Glomerular endothelial cell (primary cell): ENCODE measurements at regions not wholly inside any gene's neighbourhood (a gene's known extent, or its start where the extent isn't known, plus 50 kb on each side); places are given as distances from the start of the nearest gene placed in this dataset.

Experiments used
- DNase-seq: peaks from one replicate; pipeline ENCODE4 v3.0.0-alpha.2; 2011; ENCODE audit warnings: low read depth, low spot score; ENCODE audit errors: extremely low read depth

DNA sequence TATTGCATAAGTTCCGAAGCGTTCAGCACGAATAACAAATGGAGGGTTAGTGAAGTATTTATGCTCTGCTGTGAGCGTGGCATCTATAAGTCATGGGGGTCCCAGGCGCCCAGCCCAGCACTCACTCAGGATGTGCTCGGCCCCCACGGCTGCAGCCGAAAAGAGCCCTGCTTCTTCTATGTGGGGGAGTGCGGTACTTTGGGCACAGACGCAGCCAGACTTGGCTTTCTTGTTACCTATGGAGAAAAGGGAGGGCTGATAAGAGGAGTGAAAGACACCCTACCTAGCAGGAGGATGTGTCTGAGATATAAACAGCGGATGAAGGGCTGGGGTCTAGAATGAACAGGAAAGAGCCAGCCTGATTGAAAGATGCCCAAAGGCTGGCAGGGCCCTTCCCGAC, 51.4 kb downstream of the MRPL36 start:
- DNase-seq = no peak

DNA sequence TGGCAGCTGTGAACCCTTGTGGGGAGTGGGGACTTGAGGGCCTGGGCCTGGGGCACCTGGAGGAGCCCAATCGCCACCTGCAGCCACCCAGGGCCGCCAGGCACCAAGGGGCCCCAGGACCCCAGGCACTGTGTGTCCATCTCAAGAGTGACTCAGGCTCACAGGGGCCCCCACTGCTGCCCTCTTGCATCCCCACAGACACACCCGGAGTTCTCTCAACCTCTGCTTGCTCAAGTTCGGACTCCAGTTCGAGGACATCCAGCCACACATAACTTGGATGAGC, 51.9 kb downstream of the MRPL36 start:
- no peak for DNase-seq

DNA sequence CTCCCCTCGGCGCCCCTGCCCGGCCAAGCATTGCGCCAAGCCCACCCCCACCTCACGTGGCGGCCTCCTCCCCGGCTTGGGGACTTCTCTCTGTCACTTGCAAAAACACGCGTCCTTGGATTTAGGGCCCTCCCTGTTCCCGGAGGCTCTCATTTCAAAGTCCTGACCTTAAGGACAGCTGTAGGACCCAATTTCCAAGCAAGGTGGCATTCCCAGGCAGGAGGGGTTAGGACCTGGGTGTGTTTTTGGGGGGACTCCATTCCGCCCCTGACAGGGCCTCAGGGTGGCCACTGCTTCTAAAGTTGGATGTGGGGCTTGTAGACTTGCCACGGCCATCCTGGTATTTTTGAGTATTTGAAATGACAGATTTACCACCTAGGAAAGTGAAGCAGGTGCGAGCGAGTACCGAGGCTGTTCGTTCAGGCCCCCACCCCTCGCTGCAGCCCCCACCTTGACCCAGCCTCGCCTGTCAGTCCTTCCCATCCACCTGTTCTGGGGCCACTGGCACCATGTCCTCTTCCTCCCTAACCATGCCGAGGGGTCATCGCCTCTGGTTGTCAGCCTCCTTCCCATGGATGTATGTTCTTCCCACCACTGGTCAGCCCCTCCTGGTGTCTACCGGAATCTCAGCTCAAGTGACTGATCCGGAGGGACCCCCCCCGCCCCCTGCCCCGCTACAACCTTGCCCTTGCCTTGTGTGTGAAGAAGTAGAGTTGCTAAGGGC, 52.4 kb downstream of the MRPL36 start:
- DNase-seq = no peak

DNA sequence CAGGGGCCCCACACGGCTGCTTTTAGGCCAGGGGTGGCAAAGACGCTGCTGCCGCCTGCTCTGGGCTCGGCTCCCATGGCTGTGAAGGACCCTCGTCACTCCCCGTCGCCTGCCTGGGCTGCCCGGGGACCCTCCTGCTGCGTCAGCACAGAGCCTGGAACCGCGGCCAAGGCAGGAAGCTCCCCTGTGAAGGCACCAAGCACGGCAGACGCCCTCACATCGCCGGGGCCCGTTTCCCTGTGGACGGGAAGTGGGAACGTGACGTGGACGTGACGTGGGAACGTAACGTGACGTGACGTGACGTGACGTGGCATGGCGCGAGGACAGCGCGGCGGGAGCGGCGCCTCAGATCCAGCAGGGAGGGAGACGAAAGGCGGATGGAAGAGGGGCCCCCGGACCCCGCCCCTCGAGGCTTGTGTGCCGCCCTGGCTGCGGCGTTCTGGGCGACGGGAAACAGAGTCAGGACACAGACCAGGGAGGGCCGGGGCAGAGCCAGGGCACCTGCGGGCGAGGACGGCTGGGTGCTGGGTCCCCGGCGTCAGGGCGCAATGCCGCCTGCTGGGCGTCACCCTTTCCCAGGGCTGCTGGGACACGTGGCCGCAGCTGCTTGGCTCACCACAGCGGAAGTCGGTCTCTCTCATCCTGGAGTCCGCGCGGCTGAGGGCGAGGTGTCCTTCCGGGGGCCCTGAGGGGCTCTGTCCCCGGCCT, 53.1 kb downstream of the MRPL36 start:
- DNase-seq = no peak

GRCh38 chr5:1745796-1746370, 53.8 kb downstream of the MRPL36 start:
- DNase-seq = no peak

- no peak for DNase-seq
Measured at GRCh38 chr5:1745123-1745795, 54.4 kb downstream of the MRPL36 start.

- DNase-seq = no peak
Measured at GRCh38 chr5:1744393-1745122, 55.1 kb downstream of the MRPL36 start.

GRCh38 chr5:1743769-1744085, 55.9 kb downstream of the MRPL36 start:
- DNase-seq = no peak

DNA sequence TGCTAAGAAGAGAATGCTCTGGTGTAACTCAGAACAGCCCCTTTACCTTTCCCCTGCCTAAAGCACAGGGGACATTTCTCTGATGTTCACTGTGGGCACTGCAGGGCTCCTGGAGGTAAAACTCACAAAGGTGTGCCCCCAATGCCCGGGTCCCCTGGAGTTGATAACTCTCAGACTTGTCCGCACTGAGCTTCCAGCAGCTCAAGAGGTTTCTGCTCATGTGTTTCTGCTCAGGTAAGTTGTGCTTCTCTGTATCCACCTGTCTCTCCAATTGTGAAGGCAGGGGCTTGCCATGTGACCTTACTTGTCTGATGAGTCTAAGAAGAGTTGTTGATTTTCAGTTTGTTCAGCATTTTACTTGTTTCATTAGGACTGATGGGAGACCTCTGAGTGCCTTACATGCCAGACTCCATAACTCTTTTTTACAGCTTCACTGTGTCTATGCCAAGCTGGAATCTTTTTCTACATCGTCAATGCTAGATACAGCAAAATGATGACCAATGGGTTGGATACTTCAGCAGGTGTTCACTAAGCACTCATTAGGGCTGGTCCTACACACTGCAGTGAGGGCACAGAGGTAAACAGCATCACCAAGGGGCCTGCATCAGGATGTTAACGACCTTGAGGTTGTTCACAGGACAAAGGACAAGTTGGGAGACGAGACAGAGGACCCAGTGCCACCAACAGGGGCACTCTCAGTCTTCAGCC, 56.4 kb downstream of the MRPL36 start:
- DNase-seq = no peak

DNA sequence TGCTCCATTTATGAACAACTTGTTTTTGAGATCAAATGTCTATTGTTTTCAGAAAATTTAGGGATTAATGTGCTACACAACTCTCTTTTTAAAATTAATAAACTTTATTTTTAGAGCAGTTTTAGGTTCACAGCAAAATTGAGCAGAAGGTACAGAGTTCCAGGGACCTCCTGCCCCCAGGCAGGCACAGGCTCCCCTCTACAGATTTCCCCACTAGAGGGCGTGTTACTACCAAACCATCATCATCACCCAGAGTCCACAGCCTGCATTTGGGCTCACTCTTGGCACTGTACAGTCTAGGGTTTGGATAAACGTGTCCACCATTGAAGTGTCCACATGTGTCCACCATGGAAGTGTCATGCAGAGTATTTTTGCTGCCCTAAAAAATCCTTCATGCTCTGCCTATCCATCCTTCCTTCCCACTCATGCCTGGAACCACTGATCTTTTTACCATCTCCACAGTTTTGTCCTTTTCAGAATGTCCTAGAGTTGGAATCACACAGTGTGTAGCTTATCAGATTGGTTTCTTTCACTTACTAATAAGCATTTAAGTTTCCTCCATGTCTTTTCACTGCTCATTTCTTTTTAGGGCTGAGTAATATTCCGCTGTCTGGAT, 61.7 kb downstream of the MRPL36 start:
- DNase-seq = no peak

GRCh38 chr5:1736889-1737711, 62.5 kb downstream of the MRPL36 start:
- no peak for DNase-seq

GRCh38 chr5:1736065-1736464, 63.6 kb downstream of the MRPL36 start:
- DNase-seq = no peak

- DNase-seq = no peak
Measured at GRCh38 chr5:1735320-1735970, 64.2 kb downstream of the MRPL36 start.

GRCh38 chr5:1734908-1735289, 64.7 kb downstream of the MRPL36 start:
- no peak for DNase-seq

- DNase-seq = no peak
Measured at GRCh38 chr5:1734271-1734907, 65.2 kb downstream of the MRPL36 start.

DNA sequence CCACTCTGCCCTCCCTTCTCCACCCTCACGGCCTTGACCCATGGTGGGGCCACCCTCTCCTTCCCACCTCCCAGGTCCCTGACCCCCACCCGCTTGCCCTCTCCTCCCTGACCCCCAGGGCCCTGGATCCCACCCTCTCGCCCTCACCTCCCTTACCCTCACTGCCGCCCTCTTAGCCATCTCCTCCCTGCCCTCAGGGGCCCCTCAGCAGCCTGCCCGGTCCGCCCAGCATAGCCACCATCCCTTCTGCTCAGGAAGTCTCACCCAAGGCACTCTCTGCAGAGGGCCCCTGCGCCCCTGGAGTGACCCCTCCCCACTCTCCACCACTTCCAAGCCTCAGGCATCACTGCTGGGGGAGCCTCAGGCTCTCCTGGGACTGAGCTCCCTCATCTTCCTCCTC, 66.3 kb downstream of the MRPL36 start:
- DNase-seq = no peak

DNA sequence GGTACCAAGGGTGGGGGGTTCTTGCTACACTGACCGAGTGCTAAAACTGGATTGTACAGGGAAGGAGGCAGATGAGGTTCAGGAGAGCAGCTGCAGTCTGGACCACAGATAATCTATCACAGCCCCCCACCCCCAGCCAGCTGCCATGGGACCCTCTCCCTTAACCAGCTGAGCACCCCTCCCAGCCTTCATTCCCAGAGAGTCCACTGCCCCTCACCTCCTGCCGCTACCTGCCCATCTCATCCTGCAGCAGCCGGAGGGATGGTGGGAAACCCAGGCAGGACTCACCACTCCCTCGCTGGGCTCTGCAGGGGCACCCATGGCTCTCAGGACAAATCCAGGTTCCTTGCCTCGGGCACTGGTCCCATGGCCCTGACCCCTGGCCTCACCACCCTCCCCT, 66.7 kb downstream of the MRPL36 start:
- DNase-seq = no peak

GRCh38 chr5:1732238-1732941, 67.2 kb downstream of the MRPL36 start:
- no peak for DNase-seq
